SK-N-MC (cell line): ENCODE measurements at regions not wholly inside any gene's neighbourhood (a gene's known extent, or its start where the extent isn't known, plus 50 kb on each side); places are given as distances from the start of the nearest gene placed in this dataset.

ENCODE experiments used
- EZH2 ChIP-seq: fragments of 200-600 bp; sonication (generic); IDR thresholded peaks from one replicate; pipeline ENCODE4 v1.6.1; 2017; ENCODE audit warnings: antibody characterized with exemption
- FOXP2 ChIP-seq: optimal IDR thresholded peaks from 2 replicates; pipeline ENCODE3; 2011; ENCODE audit warnings: mild to moderate bottlenecking, moderate library complexity; ENCODE audit not compliant: insufficient read depth; ENCODE audit errors: extremely low read length, control extremely low read depth
- POLR2AphosphoS5 ChIP-seq: IDR thresholded peaks from 2 replicates; pipeline ENCODE4 v1.6.1; 2012; ENCODE audit warnings: mild to moderate bottlenecking, low read depth, low read length, borderline replicate concordance

- no peak for TF ChIP-seq POLR2AphosphoS5
- TF ChIP-seq FOXP2: no peak
- TF ChIP-seq EZH2: no peak
Measured at GRCh38 chr13:111005364-111005763, 90.5 kb upstream of the ANKRD10 start.
